ENCODE measurements at regions not wholly inside any gene's neighbourhood (a gene's known extent, or its start where the extent isn't known, plus 50 kb on each side); places are given as distances from the start of the nearest gene placed in this dataset.

- TF ChIP-seq POLR2A (IDR thresholded peaks at IDR 0.05) (no peak), EP300 (IDR thresholded peaks at IDR 0.05) (no peak)
- TF ChIP-seq, protein P1, sequence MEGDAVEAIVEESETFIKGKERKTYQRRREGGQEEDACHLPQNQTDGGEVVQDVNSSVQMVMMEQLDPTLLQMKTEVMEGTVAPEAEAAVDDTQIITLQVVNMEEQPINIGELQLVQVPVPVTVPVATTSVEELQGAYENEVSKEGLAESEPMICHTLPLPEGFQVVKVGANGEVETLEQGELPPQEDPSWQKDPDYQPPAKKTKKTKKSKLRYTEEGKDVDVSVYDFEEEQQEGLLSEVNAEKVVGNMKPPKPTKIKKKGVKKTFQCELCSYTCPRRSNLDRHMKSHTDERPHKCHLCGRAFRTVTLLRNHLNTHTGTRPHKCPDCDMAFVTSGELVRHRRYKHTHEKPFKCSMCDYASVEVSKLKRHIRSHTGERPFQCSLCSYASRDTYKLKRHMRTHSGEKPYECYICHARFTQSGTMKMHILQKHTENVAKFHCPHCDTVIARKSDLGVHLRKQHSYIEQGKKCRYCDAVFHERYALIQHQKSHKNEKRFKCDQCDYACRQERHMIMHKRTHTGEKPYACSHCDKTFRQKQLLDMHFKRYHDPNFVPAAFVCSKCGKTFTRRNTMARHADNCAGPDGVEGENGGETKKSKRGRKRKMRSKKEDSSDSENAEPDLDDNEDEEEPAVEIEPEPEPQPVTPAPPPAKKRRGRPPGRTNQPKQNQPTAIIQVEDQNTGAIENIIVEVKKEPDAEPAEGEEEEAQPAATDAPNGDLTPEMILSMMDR (IDR thresholded peaks at IDR 0.05): no peak
Observed at GRCh38 chr3:99199021-99199420, 297.5 kb upstream of the DCBLD2 start.

All from stomach (tissue), 4 donors.